GM19463 (cell line): ENCODE measurements at regions not wholly inside any gene's neighbourhood (a gene's known extent, or its start where the extent isn't known, plus 50 kb on each side); places are given as distances from the start of the nearest gene placed in this dataset.
"Not testable (repeated sequence)": the region's sequence is repeated elsewhere in the genome, so short reads cannot be mapped to it uniquely, and the experiment has no call there.

Experiments
- ATAC-seq: cut with Tn5 transposase; IDR thresholded peaks from one replicate; pipeline ENCODE4 v1.9.1; 2021; ENCODE audit warnings: mild to moderate bottlenecking, moderate library complexity; ENCODE audit not compliant: unreplicated experiment

GRCh38 chr2:145380436-145381017 is 860.6 kb upstream of the ZEB2 start:
- ATAC-seq, result no peak

GRCh38 chr2:145379934-145380333 is 860.0 kb upstream of the ZEB2 start:
- no peak for ATAC-seq

- ATAC-seq, result no peak
Observed at GRCh38 chr2:145374165-145374564, 854.2 kb upstream of the ZEB2 start.

GRCh38 chr2:145367334-145367733 is 847.4 kb upstream of the ZEB2 start:
- not testable (repeated sequence) for ATAC-seq

- ATAC-seq, result no peak
Observed at GRCh38 chr2:145366341-145366740, 846.4 kb upstream of the ZEB2 start.

- ATAC-seq, result no peak
Observed at GRCh38 chr2:145360129-145360790, 840.3 kb upstream of the ZEB2 start.

- no peak for ATAC-seq
Observed at GRCh38 chr2:145359561-145359960, 839.6 kb upstream of the ZEB2 start.

- ATAC-seq, result no peak
Observed at GRCh38 chr2:145356056-145356455, 836.1 kb upstream of the ZEB2 start.

- ATAC-seq, result no peak
Observed at GRCh38 chr2:145352484-145352883, 832.6 kb upstream of the ZEB2 start.

- ATAC-seq, result no peak
Observed at GRCh38 chr2:145351864-145352425, 832.0 kb upstream of the ZEB2 start.

- no peak for ATAC-seq
Observed at GRCh38 chr2:145350011-145350410, 830.1 kb upstream of the ZEB2 start.

- no peak for ATAC-seq
Observed at GRCh38 chr2:145344076-145344724, 824.3 kb upstream of the ZEB2 start.

GRCh38 chr2:145343287-145343686 is 823.4 kb upstream of the ZEB2 start:
- ATAC-seq, result no peak

- ATAC-seq, result no peak
Observed at GRCh38 chr2:145341536-145341935, 821.6 kb upstream of the ZEB2 start.

- no peak for ATAC-seq
Observed at GRCh38 chr2:145339646-145340045, 819.7 kb upstream of the ZEB2 start.

GRCh38 chr2:145332210-145332898 is 812.4 kb upstream of the ZEB2 start:
- ATAC-seq, result no peak

- no peak for ATAC-seq
Observed at GRCh38 chr2:145329971-145330370, 810.1 kb upstream of the ZEB2 start.

- ATAC-seq, result no peak
Observed at GRCh38 chr2:145325485-145325884, 805.6 kb upstream of the ZEB2 start.

GRCh38 chr2:145324748-145325147 is 804.8 kb upstream of the ZEB2 start:
- ATAC-seq, result no peak

GRCh38 chr2:145323512-145323911 is 803.6 kb upstream of the ZEB2 start:
- ATAC-seq, result no peak

- peak; percentile 78 for ATAC-seq
Observed at GRCh38 chr2:145321344-145321743, 801.4 kb upstream of the ZEB2 start.
